ENCODE measurements at regions not wholly inside any gene's neighbourhood (a gene's known extent, or its start where the extent isn't known, plus 50 kb on each side); places are given as distances from the start of the nearest gene placed in this dataset.

DNA sequence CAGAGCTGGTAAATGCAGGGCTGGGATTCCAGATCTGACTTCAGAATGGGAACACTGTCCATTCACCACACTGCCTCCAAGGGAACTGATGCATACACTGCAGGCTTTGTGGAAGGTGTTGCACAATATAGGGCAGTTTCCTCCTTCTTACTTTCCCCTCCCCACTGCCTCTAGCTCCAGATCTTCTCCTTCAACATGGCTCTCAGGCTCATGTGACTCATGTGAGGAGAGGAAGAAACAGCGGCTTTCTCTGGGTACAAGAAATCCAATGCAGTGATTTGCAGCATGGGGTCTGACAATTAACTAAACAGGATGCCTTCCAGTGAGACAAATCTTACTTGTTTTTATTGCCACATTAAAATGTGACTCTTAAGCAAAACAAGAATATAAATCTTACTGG lies 447.6 kb upstream of the CCDC196 start:
- TF ChIP-seq, protein P1, sequence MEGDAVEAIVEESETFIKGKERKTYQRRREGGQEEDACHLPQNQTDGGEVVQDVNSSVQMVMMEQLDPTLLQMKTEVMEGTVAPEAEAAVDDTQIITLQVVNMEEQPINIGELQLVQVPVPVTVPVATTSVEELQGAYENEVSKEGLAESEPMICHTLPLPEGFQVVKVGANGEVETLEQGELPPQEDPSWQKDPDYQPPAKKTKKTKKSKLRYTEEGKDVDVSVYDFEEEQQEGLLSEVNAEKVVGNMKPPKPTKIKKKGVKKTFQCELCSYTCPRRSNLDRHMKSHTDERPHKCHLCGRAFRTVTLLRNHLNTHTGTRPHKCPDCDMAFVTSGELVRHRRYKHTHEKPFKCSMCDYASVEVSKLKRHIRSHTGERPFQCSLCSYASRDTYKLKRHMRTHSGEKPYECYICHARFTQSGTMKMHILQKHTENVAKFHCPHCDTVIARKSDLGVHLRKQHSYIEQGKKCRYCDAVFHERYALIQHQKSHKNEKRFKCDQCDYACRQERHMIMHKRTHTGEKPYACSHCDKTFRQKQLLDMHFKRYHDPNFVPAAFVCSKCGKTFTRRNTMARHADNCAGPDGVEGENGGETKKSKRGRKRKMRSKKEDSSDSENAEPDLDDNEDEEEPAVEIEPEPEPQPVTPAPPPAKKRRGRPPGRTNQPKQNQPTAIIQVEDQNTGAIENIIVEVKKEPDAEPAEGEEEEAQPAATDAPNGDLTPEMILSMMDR (IDR thresholded peaks at IDR 0.05): no peak
- TF ChIP-seq, protein P2, sequence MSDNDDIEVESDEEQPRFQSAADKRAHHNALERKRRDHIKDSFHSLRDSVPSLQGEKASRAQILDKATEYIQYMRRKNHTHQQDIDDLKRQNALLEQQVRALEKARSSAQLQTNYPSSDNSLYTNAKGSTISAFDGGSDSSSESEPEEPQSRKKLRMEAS (IDR thresholded peaks at IDR 0.05; ENCODE audit: low read depth): no peak
- TF ChIP-seq YY1 (IDR thresholded peaks at IDR 0.05; ENCODE audit: low read depth) (no peak), FOXJ3 (CRISPR knock-in tag; IDR thresholded peaks at IDR 0.05) (no peak), ELF1 (IDR thresholded peaks at IDR 0.05) (no peak), SIN3A (IDR thresholded peaks at IDR 0.05; ENCODE audit: borderline replicate concordance, low read depth, low read length) (no peak)

Measured in SK-N-SH (cell line).